GM21723 (cell line): ENCODE measurements at regions not wholly inside any gene's neighbourhood (a gene's known extent, or its start where the extent isn't known, plus 50 kb on each side); places are given as distances from the start of the nearest gene placed in this dataset.

Source experiments
- ATAC-seq: cut with Tn5 transposase; IDR thresholded peaks from one replicate; pipeline ENCODE4 v1.9.1; 2021; ENCODE audit warnings: mild to moderate bottlenecking, moderate library complexity; ENCODE audit not compliant: unreplicated experiment

DNA sequence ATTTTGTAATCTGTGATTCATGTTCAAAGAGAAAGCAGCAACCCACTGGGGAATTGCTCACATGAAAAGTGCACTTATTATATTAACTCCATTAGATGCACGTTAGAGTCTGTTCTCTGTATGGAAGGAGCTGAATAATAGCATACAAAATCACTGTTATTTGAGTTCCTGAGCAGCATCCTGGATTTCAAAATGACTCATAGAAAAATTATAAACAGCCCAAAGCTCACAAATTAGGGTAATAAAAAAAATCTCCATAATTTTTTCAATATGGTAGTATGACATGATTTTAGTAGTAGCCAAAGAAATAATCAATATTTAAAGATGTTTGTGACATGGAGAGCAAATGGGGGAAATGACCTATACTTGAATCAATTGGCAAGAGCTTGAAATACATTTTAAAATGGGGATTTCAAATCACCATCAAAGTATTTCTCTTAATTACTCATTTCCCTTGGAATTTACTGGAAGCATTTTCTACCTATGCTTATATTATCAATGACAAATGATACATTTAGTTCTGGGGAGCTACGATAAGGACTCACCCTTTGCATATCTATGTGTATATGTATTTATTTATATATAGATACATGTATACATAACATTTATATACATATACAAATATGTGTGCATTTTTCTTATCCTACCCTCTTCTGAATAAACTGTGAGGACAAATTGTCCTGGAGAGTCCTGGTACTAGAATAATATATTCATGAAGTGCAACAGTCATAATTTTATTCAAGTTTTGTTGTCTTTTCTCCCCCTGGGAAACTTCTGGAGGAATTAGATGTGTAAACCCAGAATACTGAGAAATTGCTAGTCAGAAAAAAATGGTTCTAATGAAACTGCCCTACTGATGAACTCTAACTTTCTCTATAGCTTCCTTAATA lies 116.3 kb downstream of the RPL22L1 start:
- ATAC-seq: no peak

DNA sequence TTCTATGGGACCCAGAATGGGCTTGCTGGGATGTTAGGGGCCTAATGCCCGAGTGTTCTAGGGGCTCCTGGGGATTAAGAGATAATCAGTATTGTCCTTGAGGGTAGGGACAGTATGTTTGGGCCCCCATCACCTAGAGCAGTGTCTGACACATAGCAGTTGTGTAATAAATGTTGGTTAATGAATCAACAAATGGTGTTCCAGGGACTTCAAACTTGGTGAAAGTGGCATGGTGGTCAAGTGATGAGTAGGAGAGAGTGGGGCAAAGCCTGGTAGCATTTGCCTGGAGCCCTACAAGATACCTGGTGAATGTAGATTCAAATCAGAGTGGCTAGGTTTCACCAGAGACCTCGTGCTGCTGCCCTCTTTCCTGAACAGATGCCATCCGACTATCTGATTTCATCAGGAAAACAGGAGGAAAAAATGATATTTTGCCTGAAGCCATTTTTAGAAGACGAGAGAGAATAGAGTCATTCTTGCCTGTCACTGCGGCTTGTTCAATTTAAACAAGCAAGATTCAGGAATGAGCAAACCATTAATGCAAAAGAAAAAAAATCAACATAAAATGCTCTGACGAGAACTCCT lies 117.3 kb downstream of the RPL22L1 start:
- no peak for ATAC-seq

DNA sequence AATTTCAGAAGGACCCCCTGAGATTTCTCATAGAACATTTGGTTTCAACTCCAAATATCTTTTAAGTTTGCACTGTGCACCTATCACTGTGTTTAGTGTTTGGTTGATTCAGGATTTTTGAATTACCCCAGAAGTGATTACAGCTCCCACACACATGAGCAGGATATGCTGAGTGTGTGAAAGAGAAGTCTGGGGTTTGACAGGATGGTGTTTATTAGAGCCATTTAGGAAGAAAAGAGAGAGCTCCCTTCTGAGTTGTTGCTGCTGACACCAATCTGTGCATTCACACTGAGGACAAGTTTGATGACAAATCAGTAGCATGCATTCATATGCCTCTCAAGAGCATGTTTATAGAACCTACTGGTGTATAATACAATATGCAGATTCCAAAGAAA lies 118.1 kb downstream of the RPL22L1 start:
- ATAC-seq: no peak

DNA sequence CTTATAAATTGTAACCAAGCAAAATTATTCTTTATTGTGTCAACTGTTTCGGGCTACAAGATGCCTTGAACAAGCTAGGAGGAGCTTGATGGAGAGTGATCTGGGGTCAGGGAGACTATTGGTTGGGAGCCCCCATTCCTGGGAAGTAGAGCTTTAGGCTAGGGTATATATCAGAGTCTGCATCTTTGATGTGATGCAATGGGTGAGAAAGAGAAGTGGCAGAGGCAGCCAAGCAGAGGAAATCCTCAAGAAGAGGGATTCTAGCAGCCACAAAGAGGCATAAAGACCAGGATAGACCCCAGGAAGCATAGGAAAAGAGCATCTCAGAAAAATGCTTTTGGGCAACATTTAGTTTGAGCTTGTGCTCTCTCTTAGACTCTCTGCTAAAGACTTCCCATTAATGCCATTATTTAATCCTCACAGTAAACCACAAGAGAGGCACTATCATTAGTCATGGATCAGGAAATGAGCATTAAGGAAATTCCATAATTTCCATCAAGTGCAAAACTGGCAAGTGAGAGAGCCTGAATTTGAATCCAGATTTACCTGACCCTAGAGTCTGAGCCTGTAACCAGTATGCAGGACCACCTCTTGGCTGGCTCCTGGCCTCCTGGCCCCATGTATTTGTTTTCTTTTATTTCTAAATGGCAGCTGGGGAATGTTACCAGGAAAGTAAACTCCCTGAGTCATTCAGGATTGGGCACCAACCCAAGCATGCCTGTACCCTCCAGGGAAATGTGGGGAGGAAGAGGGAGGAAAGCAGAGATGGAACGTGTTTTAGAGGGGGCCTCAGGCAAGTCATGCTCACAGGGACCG lies 118.7 kb downstream of the RPL22L1 start:
- no peak for ATAC-seq

DNA sequence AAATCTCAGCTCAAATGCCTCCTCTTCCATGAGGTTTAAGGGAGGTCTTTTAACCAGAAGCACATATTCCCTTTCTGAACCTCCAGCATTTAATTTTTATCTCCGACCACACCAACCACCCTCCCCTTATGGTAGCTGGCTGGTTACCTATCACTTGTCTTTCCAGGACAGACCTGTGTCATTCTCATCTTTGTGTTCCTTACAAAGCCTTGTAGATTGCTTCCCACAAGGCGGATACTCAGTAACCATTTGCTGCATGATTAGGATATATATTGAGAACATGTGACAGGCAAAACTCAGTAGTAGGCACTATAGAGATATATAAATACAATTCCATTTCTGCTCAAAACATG lies 119.5 kb downstream of the RPL22L1 start:
- ATAC-seq: no peak

- no peak for ATAC-seq
Measured at GRCh38 chr3:170749765-170750477, 120.1 kb downstream of the RPL22L1 start.

DNA sequence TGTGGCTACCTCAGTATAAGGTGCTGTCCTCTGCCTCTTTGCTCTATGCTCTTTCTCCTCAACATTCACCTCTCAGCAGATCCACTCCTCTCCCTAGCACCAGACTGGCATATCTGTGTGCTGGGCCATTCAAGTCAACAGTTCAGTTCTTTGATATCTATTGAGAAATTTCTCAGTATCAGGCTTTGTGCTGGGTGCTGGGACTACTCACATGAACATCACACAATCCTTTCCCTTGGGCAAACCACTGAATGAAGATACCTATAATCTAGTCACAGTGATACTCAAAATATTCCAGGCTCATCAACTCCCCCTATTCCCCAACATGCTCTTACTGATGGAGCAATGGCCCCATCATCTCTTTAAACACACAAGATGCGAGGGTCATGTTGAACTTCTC lies 120.8 kb downstream of the RPL22L1 start:
- ATAC-seq: no peak

DNA sequence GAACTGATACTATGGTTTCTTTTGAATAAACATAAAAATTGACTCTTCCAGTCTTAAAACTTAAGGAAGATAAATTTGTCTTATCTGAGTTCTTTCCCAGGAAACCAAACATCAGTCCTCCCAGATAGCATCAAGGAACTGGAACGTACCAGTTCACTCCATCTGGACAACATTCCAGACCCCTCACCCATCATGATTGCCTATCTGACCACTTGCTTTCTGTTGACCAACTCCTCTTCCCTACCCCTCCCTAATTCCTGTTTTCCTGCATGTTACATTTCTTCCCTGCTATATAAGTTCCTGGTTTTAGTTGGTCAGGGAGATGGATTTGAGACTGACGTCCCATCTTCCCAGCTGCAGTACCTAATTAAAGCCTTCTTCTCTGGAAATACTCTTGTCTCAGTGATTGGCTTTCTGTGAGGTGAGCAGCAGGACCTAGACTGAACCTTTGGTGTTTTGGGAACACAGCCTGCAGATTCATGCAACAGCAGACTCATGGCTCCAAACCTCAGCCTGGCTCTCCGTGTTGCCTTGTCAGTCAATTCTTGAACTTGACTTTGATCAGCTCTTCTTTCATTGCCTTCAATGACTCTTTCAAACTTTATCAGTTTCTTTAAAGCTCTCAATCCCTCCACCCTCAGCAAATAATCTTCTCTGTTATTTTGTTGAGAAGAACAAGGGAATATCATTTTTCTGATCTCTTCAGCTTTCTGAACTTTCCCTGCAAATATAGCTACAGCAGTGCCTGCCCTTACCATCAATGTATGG lies 123.6 kb downstream of the RPL22L1 start:
- no peak for ATAC-seq

DNA sequence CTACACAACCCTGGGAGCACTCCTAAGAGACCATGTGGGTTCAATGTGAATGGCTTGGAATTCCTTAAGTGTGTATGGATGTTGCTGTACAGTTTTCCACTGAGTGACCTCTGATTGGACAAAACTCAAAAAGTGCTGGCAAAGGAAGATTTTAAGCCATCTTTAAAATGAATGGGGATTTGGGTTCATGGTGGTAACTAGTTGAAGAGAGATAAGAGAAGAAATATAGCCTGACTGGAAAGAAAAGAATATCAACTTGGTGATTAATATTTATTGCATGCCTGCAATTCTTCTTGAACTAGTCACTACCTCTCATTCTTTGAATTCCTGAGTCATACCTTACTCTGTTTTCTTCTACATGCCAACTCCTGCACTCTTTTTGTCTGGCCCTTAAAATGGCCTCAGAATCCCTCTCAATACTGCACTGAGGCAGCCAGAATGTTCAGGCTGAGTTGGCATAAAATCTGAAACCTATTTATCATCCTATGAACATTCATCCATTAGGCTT lies 124.7 kb downstream of the RPL22L1 start:
- no peak for ATAC-seq

DNA sequence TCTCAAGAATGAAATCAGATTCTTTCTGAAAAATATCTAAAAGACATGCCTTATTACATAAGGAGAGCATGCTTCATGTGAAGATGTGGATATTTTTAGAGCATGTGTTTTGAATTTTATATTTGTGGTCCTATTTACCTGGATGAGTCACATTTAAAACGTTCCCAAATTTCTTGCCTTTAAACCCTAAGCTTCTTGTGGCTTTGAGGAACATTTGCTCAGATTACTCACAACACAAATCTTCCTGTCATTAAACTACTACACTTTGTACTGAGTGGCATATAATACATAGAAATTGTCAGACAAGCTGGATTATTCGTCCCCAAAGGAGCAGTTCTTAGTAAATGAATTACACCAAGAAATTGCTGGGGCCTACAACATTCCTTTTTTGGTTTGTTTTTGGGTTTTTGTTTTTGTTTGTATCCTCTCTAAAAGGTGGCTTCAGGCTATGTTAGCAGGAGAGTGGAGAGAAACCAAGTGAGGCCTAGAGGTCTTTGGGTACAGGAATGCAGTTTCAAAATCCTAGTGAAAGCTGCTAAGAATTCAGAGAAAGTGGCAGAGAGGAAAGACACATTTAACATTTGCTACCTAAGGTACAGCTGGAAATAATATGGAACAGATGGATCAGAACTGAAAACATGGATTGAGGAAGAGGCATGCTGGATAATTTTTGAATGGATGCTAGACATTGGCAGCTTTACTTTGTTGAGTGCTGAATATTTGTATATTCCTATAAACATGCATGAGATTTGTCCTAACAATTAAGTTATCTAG lies 128.1 kb downstream of the RPL22L1 start:
- ATAC-seq: no peak

DNA sequence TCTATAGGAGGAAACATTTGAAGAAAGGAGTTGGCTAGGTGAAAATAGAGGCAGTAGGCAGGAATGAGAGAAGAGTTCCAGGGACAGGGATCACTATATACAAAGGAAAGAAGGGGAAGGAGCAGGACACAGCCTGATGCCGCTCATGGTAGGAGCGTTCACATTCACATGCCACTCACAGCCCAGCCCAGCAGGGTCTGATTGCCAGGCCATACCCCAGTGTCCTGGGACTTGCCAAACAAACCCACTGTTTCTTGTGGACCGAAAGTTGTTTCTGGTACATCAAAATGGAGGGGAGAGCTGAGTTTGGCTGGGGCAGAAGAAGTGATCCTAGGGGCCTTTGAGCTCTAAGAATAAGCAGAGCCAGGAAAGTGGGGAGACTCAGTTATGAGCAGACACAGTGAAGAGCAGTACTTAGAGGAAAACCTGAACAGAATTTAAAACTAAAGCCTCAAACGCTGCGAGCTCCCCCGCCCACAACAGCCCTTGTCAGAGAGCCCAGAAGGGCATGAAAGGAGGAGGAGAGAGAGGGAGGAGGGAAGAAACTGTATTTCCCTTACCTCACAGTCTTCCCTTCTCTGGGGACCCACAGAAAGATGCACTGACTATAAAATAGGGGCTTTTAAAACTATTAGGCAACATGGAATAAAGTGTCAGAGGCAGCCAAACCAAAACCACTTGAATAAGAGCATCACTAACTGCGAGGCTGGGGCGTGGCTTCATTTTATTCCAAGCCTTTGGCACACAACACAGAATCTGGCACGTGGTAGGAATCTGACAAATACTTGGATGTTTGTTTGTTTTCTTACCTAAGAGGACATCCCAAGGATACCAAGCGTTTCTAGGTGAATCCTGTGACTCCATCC lies 129.0 kb downstream of the RPL22L1 start:
- no peak for ATAC-seq

GRCh38 chr3:170740285-170740684 lies 129.7 kb downstream of the RPL22L1 start:
- ATAC-seq: no peak

- no peak for ATAC-seq
Measured at GRCh38 chr3:170739410-170739809, 130.6 kb downstream of the RPL22L1 start.

DNA sequence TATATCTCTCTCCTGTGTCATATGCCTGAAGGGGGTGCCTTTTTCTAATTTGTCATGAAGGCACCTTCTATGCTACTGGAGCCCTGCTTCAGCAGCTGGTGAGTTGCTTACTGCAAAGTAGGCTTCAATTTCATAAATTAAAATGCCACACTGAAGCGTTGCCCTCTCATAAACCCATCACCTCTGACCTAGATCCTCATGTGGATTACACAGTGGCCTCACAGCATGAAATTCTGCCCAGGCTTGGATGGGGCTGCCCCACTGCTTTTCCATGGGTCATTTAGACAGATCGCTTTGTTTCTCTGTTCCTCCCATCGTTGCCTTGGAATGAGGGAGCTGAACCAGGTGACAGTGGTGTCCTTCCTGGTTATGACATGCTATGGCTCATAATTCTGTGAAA lies 131.2 kb downstream of the RPL22L1 start:
- no peak for ATAC-seq

DNA sequence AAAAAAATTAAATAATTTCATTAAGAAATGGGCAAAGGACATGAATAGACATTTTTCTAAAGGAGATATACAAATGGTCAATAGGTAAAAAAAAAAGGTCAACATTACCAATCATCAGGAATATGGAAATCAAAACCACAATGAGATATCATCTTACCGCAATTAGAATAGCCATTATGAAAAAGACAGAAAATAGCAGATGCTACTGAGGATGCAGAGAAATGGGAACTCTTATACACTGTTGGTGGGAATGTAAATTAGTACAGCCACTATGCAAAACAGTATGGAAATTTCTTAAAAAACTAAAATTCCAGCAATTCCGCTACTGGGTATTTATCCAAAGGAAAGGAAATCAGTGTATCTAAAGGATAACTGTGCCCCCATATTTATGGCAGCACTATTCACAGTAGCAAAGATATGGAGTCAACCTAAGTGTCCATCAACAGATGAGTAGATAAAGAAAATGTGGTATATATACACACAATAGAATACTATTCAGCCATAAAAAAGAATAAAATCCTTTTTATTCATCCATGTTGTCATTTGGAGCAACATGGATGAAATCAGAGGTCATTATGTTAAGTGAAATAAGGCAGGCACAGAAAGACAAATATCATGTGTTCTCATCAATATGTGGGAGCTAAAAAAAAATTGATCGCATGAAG lies 132.4 kb downstream of the RPL22L1 start:
- ATAC-seq: no peak

DNA sequence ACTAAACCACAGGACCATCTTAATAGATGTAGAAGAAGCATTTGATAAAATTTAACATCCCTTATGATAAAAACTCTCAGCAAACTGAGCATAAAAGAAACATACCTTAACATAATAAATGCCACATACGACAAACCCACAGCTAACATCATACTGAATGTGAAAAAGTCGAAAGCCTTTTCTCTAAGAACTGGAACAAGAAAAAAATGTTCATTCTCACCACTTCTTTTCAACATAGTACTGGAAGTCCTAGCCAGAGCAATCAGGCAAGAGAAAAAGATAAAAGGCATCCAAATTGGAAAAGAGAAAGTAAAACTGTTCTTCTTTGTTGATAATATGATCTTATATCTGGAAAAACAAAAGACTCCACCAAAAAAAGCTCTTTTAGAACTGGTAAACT lies 134.2 kb downstream of the RPL22L1 start:
- ATAC-seq: no peak

GRCh38 chr3:170734735-170735065 lies 135.3 kb downstream of the RPL22L1 start:
- no peak for ATAC-seq
